Stimulated activated CD4-positive, alpha-beta T cell treated with anti-CD3 and anti-CD28 coated beads, Interleukin-12 subunit alpha, Interleukin-12 subunit beta, amount 100 ng/mL, for 4 hours (primary cell): ENCODE measurements at regions not wholly inside any gene's neighbourhood (a gene's known extent, or its start where the extent isn't known, plus 50 kb on each side); places are given as distances from the start of the nearest gene placed in this dataset.
"Not testable (repeated sequence)": the region's sequence is repeated elsewhere in the genome, so short reads cannot be mapped to it uniquely, and the experiment has no call there.

Experiments
- DNase-seq: peaks from one replicate; pipeline ENCODE4 v3.0.0-alpha.2; 2020

DNA sequence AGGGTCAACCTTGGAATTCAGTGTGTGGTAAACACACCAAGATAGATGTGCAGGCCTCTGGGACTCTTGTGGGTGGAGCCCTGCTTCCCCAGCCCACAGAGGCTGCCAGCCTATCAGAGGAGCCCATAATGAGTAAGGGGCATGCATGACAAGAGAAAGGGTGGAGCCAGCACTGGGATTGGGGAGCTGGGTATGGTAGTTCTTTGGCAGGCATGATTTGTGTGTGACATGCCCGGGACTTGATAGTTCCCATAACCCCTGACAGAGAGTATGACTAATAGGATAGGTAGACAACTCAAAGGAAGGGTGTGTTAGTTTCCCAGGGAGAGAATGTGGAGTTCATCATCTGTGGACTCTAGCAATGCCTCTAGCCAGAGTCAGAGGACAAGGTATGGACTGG, 143.0 kb downstream of the EMP1 start:
- no peak for DNase-seq

DNA sequence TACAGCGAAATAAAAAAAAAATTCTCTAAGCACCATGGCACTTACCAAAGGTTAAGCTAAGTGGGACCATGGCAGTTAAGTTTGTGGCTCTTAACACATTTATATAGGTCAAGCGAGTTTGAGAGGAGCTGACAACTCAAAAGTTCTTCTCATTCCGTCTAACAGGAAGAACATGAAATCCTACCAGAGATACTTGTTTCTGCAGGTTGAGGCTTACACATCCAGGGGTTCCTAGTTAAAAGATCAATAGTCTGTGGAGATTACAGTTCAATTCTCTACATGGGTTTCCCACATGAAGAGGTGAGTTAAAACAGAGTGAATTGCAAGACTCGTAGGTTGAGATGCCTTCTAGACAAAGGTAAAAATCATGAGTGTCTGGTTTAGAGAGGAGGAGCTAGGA, 142.6 kb downstream of the EMP1 start:
- no peak for DNase-seq

DNA sequence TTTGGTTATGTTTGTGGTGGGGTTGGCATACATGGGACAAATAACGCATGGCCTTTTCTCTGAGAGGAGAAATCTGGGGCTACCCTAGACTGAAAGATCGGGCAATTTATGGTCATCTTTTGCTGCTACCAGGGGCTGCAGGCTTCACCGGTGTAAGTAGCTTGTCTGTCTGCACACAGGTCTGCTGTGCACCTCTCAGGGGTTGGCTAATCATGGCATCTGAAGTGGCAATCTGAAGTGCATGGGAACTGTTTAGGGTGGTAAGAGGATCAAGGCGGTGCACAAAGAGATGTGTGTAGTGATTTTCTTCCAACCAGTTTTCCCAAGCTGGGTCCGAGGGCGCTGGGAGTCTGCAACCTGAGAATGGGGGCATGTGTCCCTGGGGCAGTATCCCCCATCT, 141.3 kb downstream of the EMP1 start:
- DNase-seq: no peak

DNA sequence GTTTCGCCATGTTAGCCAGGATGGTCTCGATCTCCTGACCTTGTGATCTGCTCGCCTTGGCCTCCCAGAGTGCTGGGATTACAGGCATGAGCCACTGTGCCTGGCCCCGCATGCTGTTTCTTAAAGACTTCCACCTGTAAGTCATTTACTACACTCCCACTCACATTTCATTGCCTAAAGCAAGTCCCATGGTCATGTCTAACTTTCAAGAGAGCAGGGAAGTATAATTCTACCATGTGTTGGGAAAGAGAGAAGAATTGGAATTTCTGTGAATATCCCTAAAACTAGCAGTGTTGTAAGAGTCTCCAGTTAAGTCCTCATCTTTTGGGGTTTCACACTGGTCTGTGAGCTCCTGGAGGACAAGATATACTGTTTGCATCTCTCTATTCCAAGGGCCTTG, 139.7 kb downstream of the EMP1 start:
- DNase-seq: no peak

DNA sequence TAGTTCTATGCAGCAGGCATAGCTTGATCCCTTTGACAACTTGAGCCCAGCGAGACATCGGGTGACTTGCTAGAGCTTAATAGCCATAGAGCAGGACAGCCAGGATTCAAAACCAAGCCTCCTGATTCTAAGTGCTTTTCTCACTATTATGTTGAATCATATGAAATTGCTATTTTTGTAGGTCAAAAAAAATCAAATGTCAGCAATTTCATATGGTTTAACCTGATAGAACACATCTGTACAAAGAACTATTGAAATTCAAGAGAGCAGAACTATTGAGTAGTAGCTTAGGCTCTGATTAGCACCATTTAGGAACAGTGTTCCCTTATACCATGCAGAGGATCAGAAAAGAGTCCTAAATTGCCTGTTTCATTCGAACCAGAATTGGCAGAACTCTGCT, 132.0 kb downstream of the EMP1 start:
- DNase-seq: no peak

DNA sequence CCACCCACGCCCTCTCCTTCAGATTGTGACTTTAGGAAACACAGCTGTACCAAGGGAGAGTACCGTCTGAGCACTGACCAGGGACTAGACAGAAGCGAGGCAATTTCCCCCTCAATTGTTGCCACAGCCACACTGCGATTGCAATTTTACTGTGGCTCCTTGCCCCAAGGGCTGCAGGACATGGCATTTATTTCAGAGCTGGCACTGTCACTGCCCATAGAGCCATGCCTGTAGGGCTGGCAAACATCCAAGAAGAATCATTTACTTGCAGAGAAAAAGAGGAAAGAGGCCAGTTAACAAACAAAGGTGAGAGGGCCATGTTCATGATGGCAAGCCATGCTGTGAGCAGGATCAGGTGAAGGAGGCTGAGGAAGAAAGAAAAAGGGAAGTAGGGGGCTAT, 129.6 kb downstream of the EMP1 start:
- DNase-seq: no peak

DNA sequence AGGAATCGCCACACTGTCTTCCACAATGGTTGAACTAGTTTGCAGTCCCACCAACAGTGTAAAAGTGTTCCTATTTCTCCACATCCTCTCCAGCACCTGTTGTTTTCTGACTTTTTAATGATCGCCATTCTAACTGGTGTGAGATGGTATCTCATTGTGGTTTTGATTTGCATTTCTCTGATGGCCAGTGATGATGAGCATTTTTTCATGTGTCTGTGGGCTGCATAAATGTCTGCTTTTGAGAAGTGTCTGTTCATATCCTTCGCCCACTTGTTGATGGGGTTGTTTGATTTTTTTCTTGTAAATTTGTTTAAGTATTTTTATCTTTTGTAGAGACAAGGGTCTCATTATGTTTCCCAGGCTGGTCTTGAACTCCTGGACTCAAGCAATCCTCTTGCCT, 128.5 kb downstream of the EMP1 start:
- DNase-seq: not testable (repeated sequence)

DNA sequence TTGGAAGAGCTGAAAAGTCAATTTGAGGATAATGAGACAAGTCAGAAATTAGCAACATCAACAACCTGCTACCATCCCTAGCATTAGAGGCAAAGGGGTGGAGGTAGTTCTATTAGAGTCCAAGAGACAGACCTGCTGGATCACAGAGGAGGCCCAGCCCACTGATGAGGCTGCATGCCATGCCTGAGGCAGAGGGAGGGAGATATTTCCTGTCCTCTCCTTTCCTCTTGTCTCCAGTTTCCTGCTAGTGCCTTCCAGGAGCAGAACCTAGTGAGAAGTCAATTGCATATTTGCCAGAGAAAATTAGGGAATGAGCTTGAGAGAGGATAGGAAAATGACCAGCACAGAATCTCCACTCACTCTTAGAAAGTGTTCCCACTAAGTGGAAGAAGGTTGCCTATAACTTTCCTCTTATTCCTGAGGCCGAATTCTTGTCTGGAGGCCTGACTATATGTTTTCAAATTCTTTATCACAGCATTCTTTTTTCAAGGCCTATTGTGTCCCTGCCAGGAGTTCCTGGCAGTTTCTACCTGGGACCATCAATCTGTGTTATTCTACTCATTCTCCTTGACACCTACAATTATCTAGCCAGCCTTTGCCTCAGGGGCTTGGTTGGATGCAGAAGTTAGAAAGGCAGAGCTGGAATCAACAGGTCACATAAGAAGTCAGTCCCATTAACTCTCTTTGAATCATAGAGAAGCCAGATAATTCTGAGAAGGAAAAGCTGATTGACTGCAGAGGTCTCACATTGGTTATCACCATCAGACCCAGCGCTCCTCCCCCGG, 121.9 kb downstream of the EMP1 start:
- DNase-seq: no peak

DNA sequence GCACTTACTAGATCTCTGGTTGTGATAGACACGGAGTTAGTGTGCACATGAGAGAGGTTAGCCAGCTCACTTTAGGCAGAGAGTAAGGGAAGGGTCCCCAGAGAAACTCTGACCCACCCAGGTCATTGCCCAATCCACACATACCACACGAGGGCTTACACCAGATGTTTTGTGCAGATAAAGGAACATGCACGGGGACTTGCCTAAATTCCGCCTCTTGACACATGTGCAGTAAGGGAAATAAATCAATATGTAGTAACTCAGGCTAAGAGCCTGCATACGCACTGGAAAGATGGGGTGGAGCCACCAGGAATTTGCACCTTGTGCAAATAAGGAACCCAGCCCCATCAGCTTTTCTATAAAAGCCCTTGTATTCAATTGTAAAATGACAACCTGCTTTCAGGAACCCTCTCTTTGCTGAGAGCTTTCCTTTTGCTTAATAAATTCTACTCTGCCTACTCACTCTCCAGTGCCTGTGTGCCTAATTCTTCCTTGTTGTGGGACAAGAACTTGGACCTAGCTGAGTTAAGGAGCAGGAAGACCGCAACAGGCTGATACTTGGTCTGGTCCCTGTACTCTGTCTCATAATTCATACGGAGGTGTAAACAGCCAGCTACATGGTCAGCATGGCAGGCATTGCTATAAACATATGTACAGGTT, 120.2 kb downstream of the EMP1 start:
- DNase-seq: no peak

DNA sequence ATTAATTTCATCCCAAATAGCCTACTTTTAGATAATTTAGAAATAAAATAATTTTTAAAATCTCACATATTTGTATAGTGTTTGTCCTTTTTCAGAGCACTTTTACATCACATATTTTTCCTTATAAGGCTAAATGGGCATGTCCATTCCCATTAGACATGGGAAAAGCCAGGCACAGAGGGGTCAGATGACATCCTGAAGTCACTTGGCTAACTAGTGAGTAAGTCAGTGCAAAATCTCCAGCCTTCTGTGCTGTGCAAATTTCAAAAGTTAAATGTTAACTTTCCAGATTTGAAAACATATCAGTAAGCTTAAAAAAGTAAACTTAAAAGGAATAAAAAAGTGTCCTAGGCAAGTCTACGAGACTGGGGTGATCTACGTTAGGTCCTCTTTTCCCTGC, 117.4 kb downstream of the EMP1 start:
- no peak for DNase-seq

DNA sequence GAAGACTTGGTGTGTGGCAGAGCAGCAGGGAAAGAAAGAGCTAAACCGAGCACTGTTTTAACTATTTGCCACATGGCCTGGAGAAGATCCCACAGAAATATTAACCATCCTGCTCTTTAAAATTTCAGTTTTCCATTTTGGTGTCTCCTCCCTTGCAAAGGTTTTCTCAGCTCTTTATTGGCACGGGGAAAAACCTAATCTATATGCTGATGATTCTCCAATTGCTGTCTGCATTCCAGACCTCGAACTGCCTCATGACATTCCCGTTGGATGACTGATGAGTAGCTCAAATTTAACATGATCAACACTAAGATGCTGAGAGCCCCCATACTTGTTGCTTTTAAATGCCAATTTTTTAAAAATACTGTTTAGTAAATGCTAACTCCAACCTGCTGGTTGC, 115.0 kb downstream of the EMP1 start:
- no peak for DNase-seq

DNA sequence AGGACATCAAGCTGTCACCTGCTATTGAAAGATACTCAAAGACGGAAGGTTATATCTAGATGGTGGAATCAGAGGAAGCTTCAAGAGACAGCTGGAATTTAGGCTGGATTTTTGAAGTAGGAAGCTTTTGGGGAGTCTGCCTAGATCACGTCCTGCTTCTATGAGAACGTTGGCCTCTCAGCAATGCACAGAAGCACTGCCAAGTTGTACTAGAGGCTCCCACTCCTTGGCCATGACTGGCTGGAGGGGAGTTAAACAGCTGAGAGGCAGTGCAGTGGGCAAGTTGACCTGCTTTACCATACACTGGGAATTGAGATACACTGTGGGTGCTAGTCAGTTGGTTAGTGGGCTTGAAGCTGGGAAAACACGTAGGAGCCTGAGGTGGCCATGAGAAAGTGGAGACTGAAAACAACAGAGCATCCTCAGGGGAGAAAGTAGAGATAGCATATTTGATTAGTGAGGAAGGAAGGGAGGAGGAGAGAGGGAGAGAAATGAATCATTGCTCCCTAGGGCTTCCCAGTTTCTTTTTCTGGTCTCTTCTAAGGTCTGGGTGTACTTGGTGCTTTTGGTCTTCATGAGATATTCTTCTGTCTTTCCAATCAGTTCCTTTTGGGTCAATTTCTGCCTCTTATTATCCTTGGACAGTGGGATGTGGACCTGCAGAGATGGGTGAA, 110.8 kb downstream of the EMP1 start:
- DNase-seq: no peak

DNA sequence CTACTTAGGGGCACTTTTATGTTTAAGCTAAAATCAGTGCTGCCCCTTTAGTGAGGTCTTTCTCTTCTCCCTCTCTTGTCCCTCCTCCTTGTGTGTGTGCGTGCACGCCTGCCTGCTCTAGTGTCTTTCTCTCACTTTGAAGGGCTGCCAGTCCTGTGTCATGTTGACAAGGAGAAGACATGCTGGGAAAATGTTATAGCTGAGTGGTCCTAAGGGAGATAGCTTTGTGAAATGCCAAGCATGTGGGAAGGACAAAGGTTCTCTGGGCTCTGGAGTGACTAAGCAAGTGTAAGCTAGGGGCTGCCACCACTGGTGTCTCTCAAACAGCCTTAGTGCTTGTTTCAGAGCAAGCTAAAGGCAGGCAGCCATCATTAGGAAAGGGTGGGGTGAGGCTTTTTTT, 108.4 kb downstream of the EMP1 start:
- DNase-seq: no peak

DNA sequence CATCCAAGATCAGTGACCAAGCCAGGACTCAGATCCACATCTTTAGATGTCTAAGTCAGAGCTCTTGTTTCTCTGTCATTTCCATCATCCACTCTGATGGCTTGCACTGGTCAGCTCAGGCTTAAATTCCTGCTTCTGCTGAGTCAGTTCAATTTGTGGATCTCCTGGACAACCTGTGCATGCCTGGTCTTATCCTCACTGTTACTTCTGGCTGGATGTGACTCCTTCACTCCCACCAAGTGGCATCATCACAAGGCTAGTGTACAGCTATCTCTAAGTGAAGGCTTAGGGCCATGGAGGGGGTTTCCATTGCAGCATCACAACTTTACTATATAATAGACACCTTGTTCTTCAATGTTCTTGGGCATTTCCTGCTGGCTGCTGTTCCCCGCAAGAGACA, 102.9 kb downstream of the EMP1 start:
- no peak for DNase-seq

DNA sequence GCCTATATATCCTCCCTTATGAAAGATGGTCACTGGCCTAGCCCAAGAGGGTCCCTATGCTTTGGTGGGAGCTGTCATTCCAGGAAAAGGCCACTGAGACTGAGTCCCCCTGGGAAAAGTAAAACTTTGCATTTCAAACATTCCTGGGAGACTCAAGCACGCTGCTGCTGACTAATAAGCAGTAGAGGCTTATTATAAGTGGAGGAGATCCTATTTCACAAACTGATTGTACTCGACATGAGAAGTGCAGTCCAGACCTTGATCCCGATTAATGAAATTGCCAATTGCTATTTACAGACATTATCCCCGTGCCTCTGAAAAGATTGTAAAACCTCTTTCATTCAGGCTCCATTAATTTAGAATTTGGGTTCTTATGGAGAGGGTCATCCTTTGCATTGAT, 96.6 kb downstream of the EMP1 start:
- DNase-seq: no peak

DNA sequence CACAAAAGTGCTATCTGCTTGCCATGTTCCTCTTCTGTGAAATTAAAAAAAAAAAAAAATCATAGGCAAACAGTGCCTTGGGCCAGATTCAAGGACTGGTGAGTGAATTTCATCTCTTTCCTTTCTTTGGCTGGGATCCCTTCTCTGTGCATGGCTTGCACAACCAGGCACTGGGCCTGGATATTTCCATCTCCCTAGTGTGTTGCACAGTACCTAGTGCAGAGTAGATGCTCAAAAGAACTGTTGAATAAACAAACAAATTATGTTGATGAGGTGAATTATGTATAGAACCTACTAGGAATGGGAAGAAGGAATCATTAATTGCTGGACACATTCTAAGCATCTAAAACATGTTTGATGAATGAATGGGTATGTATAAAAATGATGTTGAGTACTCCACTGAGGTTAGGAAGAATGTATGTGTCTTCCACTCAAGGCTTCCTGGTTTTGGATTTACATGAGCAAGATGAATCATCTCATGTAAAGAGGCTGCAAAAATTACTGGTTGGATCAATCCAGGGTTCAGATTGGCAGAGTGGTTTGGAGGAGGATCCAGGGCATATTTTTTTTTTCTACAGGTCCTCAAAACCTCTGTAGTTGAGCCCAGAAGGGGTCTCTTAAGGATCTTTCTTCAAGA, 93.2 kb downstream of the EMP1 start:
- no peak for DNase-seq

DNA sequence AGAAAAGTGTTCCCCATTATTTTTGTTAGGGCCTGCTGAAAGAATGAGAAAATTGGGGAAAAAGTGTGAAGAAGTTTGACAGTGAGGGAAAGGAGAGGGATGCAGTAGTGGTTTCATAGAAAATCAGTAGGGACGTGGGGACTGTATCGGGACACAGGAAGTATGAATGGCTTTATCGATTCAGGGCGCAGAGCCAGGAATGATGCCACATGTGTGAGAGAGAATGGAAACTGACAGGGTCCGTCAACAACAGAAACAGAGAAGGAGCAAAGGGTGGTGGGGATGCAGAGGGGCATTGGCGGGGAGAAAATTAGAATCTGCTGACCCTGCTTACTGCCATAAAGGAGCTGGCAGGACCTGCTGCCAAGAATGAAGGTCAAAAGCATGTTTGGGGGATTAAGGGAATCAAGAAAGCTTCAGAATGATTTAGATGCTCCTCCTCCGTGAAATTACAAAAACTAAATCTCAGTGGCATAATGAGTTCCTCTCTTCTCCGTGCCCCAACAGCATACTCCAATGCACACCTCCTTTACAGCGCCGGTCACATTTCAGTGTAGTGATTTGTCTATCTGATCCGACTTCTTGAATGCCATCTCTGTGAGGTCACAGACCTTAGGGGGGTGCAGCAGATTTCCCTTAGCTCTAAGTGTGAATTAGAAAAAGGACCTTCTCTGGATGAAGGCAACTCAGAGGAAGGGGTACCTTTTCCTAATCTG, 92.6 kb downstream of the EMP1 start:
- no peak for DNase-seq

DNA sequence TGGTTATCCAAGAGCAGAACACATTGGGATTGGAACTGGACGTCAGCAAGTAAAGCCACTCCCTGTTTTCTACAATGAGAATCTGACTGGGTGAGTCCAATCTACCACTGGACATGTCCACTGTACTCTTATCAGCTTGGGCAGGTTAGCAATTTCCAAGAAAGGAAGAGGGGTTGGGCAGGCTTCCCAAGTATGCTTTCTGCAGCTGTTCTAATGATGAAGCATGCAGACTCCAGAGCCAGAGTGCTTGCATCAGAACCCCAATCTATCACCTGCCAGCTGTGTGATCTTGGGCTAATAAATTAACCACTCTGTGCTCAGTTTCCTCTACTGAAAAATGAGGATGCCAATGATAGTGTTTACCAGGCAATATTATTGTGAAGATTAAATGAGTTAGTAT, 92.0 kb downstream of the EMP1 start:
- DNase-seq: no peak

DNA sequence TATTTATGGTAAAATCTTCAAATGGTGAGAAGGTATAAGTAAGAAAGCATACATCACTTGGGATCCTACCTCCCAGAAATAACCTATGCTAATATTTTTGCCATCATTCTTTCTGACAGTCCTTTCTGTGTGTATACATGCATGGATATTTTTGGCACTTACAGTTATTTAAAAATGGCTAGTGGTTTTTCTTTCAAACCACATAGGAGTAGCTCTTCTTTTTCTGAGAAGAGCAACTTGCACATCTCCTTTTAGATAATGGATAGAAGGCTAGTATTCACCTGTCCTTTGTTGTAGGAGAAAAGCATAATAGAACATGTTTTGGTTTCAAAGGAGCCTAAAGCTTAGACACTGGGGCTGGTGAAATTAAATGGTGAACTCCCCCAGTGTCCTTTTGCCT, 87.3 kb downstream of the EMP1 start:
- DNase-seq: no peak

DNA sequence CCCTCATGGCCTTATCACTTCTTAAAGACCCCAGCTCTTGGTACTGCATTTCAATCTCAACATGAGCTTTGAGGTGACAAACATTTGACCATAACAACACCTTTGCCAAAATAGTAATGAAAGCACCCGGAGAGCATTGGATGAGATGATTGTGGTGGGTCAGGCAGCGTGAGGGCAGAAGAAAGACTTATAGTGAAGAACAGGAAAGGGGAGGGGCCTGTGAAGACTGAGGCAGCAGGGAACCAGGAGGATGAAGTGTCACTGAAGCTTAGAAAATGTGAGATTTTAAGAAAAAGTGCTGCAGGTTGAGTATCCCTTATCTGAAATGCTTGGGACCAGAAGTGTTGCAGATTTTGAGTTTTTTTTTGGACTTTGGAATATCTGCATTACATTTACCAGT, 86.3 kb downstream of the EMP1 start:
- no peak for DNase-seq

DNA sequence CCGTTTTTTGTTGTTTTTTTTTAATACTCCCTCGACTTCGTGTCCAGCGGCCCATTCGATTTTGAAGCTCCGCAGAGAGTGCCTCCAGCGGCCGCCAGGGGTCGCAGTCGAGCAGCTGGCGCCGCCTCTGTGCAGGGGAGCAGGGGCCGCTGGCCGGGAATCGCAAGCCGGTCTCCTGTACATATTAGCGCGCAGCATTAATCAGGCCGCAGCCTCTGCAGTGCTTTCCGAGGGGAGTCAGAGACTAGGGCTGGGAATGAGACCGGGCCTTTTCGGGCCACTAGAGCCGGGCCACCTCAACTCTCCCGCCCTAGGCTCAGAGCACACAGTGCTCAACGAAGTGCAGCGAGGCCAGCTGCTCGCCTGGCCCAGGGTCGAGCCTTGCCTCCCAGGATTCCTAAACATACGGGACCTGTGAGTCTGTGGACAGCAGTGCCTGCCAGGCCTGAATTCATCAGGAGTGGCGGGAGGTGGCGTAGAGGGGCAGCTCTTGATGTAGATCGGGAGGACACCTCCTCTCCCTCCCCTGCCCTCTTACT, 81.8 kb downstream of the EMP1 start:
- DNase-seq: peak; percentile 67

DNA sequence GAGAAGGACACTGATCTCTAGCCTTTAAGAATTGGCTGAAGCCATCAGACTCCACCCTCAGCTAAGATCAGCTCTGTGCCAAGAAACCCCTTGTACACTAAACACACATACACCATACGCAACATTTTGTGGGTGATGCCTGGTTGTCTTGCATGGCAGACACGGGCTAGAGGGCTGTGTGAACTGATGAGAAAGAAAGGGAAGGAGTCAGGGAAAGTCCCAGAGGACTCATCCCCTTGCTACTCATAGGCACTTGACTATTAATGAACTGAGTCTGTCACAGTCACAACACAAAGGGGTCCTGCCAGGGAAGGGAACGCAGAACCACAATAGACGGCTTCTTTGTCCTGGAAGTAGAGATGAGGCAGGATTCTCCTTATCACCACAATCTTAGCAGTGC, 80.8 kb downstream of the EMP1 start:
- no peak for DNase-seq
